EH (cell line): ENCODE measurements at regions not wholly inside any gene's neighbourhood (a gene's known extent, or its start where the extent isn't known, plus 50 kb on each side); places are given as distances from the start of the nearest gene placed in this dataset.

Experiments used
- DNase-seq: peaks from one replicate; pipeline ENCODE4 v3.0.0-alpha.2; 2015; ENCODE audit warnings: low read depth

- DNase-seq = no peak
Observed at GRCh38 chr14:76664790-76665189, 96.5 kb upstream of the VASH1 start.

DNA sequence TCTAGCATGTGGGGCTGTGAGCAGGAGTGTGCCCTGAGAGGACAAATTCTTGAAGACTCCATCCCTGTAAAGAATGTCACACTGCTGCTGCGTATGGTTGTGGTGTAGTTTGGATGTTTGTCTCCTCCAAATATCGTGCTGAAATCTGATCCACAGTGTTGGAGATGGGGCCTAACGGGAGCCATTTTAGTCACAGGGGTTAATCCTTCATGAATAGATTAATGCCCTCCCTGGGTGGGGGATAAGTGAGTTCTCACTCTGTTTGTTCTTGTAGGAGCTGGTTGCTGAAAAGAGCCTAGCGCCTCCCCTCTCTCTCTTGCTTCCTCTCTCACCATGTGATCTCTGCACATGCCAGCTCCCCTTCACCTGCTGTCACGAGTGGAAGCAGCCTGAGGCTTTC, 94.5 kb upstream of the VASH1 start:
- DNase-seq = no peak

DNA sequence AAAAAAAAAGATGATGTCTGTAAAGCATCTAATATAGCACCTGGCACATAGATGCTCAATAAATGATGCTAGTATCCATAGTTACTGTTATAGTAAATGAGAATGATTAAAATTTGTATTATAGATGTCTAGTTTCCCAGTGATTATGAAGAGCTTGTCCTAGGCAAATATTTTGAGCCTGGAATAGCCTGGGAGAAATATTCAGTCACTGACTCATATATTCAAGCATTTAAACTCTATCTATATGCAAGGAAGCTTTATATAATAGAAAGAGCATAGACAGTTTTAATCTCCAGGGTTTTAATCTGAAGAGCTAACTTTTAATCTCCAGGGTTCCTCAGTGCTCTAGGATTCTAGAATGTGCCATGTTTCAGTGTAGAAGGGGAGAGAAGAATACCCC, 91.5 kb upstream of the VASH1 start:
- peak; percentile 10 for DNase-seq

DNA sequence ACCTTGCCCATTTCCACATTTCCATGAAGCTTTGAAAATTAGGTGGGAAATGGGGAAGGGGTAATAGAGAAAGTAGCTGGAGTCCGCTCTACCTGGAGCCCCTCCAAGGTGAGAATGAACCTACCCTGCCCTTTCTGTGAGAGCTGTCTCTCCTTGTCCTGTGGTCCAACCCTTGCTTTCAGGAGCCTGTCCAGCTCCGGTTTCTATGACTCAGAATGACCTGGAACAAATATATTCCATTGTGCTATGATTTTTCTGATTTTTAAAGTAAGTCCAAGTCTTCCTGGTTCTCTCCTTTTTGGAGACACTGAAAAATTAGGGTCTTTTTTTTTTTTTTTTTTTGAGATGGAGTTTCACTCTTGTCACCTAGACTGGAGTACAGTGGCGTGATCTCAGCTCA, 89.1 kb upstream of the VASH1 start:
- DNase-seq = no peak

- DNase-seq = no peak
Observed at GRCh38 chr14:76673261-76673660, 88.0 kb upstream of the VASH1 start.

DNA sequence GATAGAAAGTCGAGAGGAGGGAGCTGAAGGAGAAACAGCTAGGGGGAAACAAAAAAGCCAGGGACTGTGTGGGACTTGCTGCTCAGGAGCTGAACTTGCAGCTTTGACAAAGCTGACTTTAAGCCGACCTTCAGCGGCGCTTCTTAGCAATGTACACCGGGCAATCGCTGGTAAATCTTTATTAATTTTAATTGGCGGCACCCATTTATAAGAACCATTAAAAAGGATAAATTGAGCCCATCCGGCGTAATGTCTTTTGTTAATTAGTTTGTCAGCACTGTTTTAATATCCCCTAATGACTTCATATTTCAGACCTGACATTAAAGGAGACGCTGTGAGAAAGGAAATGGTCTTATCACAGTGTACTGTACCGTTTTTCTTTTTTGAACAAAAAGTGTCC, 86.2 kb upstream of the VASH1 start:
- DNase-seq = no peak

GRCh38 chr14:76676539-76676938, 84.7 kb upstream of the VASH1 start:
- DNase-seq = no peak

- no peak for DNase-seq
Observed at GRCh38 chr14:76677534-76678145, 83.6 kb upstream of the VASH1 start.

- no peak for DNase-seq
Observed at GRCh38 chr14:76678244-76678800, 82.9 kb upstream of the VASH1 start.

DNA sequence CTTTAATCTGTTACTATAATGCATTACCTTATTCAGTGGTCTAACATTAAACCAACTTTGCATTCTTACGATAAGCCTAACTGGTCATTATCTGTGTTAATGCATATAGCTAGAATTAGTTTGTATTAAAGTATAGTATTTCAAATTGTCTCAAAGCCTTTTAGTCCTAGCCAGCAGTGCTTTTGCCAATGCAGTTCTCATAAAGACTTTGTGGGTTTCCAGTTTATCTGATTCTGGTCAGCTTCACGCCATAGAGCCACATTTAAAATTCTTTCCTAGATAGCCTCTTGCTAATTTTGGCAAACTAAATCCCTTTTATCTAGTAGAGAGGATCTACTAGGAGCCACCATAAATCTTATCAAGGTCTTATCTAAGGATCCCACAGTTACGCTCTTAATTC, 78.9 kb upstream of the VASH1 start:
- DNase-seq = no peak

- no peak for DNase-seq
Observed at GRCh38 chr14:76686646-76687045, 74.6 kb upstream of the VASH1 start.

GRCh38 chr14:76687611-76688382, 73.5 kb upstream of the VASH1 start:
- peak; percentile 18 for DNase-seq

GRCh38 chr14:76688383-76688671, 72.9 kb upstream of the VASH1 start:
- DNase-seq = no peak

DNA sequence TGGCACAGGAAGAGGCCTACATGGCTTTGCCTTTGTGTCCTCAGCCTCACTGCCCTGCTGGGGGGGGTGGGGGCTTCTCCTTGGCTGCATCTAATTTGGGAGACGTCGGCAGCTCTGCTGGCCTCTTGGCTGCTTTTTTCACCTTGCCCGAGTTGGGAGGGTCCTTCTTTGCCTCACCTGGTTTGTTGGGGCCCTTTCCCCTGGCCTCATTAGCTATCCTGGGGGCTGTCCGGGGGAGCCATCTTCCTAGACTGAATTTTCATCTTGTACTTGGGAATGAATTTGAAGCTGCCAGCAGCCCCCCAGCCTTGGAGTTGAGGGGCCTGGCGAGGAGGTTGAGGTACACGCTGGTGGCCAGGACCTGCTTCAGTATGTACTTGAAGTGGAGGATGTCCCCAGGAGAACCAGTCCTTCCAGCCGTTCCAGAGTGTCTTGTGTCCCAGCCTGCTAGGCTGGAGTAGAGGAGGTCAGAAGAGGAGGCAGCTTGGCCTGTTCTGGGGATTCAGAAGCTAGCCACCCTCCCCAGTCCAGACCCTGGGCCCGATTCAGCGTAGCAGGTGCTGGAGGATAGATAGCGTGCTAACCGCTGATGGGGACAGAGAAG, 70.7 kb upstream of the VASH1 start:
- no peak for DNase-seq

DNA sequence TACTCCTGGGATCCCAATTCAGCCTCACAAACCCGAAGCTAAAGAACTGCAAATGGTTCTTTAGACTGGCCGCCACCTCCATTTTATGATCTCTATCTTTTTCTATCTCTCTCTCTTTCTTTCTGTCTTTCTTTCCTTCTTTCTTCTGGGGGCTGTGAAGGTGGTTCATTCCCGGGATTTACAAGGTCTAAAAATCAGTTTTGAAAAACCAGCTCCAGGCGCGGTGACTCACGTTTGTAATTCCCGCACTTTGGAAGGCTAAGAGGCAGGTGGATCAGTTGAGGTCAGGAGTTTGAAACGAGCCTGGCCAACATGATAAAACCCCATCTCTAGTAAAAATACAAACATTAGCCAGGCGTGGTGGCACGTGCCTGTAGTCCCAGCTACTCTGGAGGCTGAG, 67.2 kb upstream of the VASH1 start:
- DNase-seq = no peak

- no peak for DNase-seq
Observed at GRCh38 chr14:76695263-76695920, 65.9 kb upstream of the VASH1 start.

- no peak for DNase-seq
Observed at GRCh38 chr14:76696361-76696760, 64.9 kb upstream of the VASH1 start.

DNA sequence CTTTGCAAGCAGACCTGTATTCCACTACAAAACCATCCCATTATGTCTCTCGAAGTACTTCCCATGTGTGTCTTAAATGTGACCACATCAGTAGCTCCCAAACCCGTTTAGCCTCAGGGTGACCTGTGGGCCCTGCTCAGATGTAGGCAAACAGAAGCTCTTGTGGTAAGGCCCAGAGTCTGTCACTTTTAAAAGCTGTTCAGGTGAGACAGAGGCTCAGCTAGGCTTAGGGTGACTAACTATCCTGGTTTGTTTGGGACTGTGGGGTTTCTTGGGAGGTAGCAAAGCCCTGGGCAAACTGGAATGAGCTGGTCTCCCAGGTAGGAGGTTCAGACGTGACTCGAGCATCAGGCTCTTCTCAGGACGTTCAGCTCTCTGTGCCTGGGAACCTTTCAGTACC, 64.5 kb upstream of the VASH1 start:
- DNase-seq = no peak

GRCh38 chr14:76697246-76697905, 63.9 kb upstream of the VASH1 start:
- peak; percentile 43 for DNase-seq

- no peak for DNase-seq
Observed at GRCh38 chr14:76698191-76698590, 63.1 kb upstream of the VASH1 start.

DNA sequence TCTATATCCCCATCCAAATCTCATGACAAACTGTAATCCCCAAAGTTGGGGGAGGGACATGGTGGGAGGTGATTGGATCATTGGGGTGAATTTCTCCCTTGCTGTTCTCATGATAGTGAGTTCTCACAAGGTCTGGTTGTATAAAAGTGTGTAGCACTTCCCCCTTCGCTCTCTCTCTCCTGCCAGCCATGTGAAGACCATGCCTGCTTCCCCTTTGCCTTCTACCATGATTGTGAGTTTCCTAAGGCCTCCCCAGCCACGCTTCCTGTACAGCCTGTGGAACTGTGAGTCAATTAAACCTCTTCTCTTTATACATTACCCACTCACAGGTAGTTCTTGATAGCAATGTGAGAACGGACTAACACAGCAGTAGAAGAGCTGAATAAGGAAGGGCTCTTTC, 62.6 kb upstream of the VASH1 start:
- no peak for DNase-seq

- DNase-seq = no peak
Observed at GRCh38 chr14:76699209-76699938, 61.9 kb upstream of the VASH1 start.
